SK-N-SH treated with all-trans-retinoic acid at 6 μM for 48 hours (cell line): ENCODE measurements at regions not wholly inside any gene's neighbourhood (a gene's known extent, or its start where the extent isn't known, plus 50 kb on each side); places are given as distances from the start of the nearest gene placed in this dataset.

Experiments
- ATAC-seq: fragments of 200-7000 bp; cut with Tn5 transposase; 3 replicates; pipeline ENCODE4 v1.9.1; 2020; ENCODE audit warnings: mild to moderate bottlenecking, moderate library complexity
- ARNTL ChIP-seq: fragments of 450-650 bp; formaldehyde crosslinking; IDR thresholded peaks from 2 replicates; pipeline ENCODE4 v1.5.0; 2020; ENCODE audit warnings: low read depth, mild to moderate bottlenecking, moderate library complexity, borderline replicate concordance
- BACH2 ChIP-seq: fragments of 250-450 bp; sonication (Bioruptor Pico); IDR thresholded peaks from 2 replicates; pipeline ENCODE4 v1.9.0; 2021; ENCODE audit warnings: mild to moderate bottlenecking, borderline replicate concordance
- CSDC2 ChIP-seq: fragments of 250-450 bp; sonication (Bioruptor Pico); IDR thresholded peaks from 2 replicates; pipeline ENCODE4 v1.5.0; 2020; ENCODE audit warnings: mild to moderate bottlenecking, moderate library complexity
- ESRRG ChIP-seq: fragments of 250-450 bp; sonication (Bioruptor Pico); IDR thresholded peaks from 2 replicates; pipeline ENCODE4 v1.6.1; 2021; ENCODE audit warnings: mild to moderate bottlenecking
- GLIS3 ChIP-seq: fragments of 250-450 bp; sonication (Bioruptor Pico); IDR thresholded peaks from 2 replicates; pipeline ENCODE4 v1.5.0; 2020; ENCODE audit warnings: mild to moderate bottlenecking, moderate library complexity
- ISL1 ChIP-seq: fragments of 250-450 bp; sonication (Bioruptor Pico); IDR thresholded peaks from 2 replicates; pipeline ENCODE4 v2.1.2; 2022; ENCODE audit warnings: mild to moderate bottlenecking, moderate library complexity
- OSR1 ChIP-seq: fragments of 250-450 bp; sonication (Bioruptor Pico); IDR thresholded peaks from 2 replicates; pipeline ENCODE4 v1.8.0; 2022; ENCODE audit warnings: moderate library complexity, mild to moderate bottlenecking, inconsistent platforms
- RARB ChIP-seq: fragments of 250-450 bp; sonication (Bioruptor Pico); IDR thresholded peaks from 2 replicates; pipeline ENCODE4 v1.8.0; 2021; ENCODE audit warnings: mild to moderate bottlenecking, moderate library complexity
- SNAI2 ChIP-seq: fragments of 250-450 bp; sonication (Bioruptor Pico); IDR thresholded peaks from 2 replicates; pipeline ENCODE4 v1.5.0; 2020; ENCODE audit warnings: mild to moderate bottlenecking, moderate library complexity
- TCF4 ChIP-seq: fragments of 250-450 bp; sonication (Bioruptor Pico); IDR thresholded peaks from 2 replicates; pipeline ENCODE4 v1.8.0; 2021; ENCODE audit warnings: mild to moderate bottlenecking, moderate library complexity, borderline replicate concordance
- TOX ChIP-seq: fragments of 250-450 bp; sonication (Bioruptor Pico); IDR thresholded peaks from 2 replicates; pipeline ENCODE4 v1.8.0; 2021; ENCODE audit warnings: mild to moderate bottlenecking, moderate library complexity, borderline replicate concordance
- ZC3H10 ChIP-seq: fragments of 250-450 bp; sonication (Bioruptor Pico); IDR thresholded peaks from 2 replicates; pipeline ENCODE4 v1.5.1; 2021; ENCODE audit warnings: mild to moderate bottlenecking, moderate library complexity
- ZFP3 ChIP-seq: fragments of 250-450 bp; sonication (Bioruptor Pico); IDR thresholded peaks from 2 replicates; pipeline ENCODE4 v1.5.0; 2020; ENCODE audit warnings: mild to moderate bottlenecking, moderate library complexity
- ZNF565 ChIP-seq: fragments of 450-650 bp; formaldehyde crosslinking; conservative IDR thresholded peaks from 2 replicates; pipeline ENCODE4 v1.5.0; 2020; ENCODE audit warnings: low read depth, mild to moderate bottlenecking, moderate library complexity
- ZNF70 ChIP-seq: fragments of 450-650 bp; formaldehyde crosslinking; IDR thresholded peaks from 2 replicates; pipeline ENCODE4 v1.5.0; 2020; ENCODE audit warnings: mild to moderate bottlenecking, moderate library complexity
- ZNF8 ChIP-seq: fragments of 450-650 bp; formaldehyde crosslinking; IDR thresholded peaks from 2 replicates; pipeline ENCODE4 v1.5.0; 2020; ENCODE audit warnings: mild to moderate bottlenecking, moderate library complexity
- TF ChIP-seq, protein P1 (sequence below): fragments of 250-450 bp; sonication (Bioruptor Pico); IDR thresholded peaks from 2 replicates; pipeline ENCODE4 v1.5.0; 2020; ENCODE audit warnings: mild to moderate bottlenecking, moderate library complexity
- TF ChIP-seq, protein P2 (sequence below): fragments of 250-450 bp; sonication (Bioruptor Pico); IDR thresholded peaks from 2 replicates; pipeline ENCODE4 v1.8.0; 2020; ENCODE audit warnings: mild to moderate bottlenecking, moderate library complexity, borderline replicate concordance
- TF ChIP-seq, protein P3 (sequence below): fragments of 250-450 bp; sonication (Bioruptor Pico); IDR thresholded peaks from 2 replicates; pipeline ENCODE4 v1.5.1; 2020; ENCODE audit warnings: low read depth, mild to moderate bottlenecking, moderate library complexity
- TF ChIP-seq, protein P4 (sequence below): fragments of 250-450 bp; sonication (Bioruptor Pico); IDR thresholded peaks from 2 replicates; pipeline ENCODE4 v1.8.0; 2021; ENCODE audit warnings: low read depth, mild to moderate bottlenecking, moderate library complexity, borderline replicate concordance

DNA sequence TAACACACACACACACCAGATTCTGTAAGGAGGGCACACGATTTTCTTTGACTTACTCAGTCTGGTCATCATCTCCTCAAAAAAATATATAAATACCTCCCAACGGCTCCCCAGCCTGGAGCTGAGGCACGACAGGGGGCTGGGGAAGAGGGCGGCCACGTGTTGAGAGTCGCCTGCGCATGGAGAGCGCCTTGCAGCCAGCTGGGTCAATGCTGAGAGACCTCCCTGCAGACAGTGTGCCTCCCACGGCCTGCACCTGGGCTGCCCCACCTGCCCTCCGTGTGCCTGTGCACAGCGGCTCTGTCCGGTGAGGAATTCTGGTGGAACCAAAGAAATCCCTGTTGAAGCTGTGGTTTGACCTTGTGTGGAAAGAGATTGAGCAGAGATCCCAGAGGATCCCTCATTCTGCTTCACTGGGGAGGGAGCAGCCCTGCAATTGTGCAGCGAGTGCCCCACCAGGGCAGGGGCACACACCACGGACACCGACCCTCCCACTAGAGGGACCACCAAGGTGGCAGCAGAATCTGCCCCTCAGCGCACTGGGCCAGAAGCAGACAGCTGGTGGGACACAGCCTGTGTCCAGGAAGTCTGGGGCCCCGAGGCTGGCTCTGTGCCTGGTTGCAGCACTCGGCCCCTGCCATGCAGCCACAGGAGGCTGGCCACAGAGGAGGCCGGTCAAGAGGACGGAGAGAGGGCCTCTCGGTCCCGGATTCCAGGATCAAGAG, 150.5 kb upstream of the PPP2R2D start (continued):
- TF ChIP-seq, protein P1, sequence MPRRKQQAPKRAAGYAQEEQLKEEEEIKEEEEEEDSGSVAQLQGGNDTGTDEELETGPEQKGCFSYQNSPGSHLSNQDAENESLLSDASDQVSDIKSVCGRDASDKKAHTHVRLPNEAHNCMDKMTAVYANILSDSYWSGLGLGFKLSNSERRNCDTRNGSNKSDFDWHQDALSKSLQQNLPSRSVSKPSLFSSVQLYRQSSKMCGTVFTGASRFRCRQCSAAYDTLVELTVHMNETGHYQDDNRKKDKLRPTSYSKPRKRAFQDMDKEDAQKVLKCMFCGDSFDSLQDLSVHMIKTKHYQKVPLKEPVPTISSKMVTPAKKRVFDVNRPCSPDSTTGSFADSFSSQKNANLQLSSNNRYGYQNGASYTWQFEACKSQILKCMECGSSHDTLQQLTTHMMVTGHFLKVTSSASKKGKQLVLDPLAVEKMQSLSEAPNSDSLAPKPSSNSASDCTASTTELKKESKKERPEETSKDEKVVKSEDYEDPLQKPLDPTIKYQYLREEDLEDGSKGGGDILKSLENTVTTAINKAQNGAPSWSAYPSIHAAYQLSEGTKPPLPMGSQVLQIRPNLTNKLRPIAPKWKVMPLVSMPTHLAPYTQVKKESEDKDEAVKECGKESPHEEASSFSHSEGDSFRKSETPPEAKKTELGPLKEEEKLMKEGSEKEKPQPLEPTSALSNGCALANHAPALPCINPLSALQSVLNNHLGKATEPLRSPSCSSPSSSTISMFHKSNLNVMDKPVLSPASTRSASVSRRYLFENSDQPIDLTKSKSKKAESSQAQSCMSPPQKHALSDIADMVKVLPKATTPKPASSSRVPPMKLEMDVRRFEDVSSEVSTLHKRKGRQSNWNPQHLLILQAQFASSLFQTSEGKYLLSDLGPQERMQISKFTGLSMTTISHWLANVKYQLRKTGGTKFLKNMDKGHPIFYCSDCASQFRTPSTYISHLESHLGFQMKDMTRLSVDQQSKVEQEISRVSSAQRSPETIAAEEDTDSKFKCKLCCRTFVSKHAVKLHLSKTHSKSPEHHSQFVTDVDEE (CRISPR knock-in tag): no peak
- no peak for TF ChIP-seq ZFP3 (CRISPR knock-in tag)
- TF ChIP-seq ZNF70: no peak
- no peak for TF ChIP-seq ZC3H10
- TF ChIP-seq GLIS3: no peak
- no peak for TF ChIP-seq RARB (CRISPR knock-in tag)
- no peak for TF ChIP-seq TCF4
- TF ChIP-seq ZNF8 (CRISPR knock-in tag): no peak
- TF ChIP-seq BACH2 (CRISPR knock-in tag): no peak
- TF ChIP-seq, protein P2, sequence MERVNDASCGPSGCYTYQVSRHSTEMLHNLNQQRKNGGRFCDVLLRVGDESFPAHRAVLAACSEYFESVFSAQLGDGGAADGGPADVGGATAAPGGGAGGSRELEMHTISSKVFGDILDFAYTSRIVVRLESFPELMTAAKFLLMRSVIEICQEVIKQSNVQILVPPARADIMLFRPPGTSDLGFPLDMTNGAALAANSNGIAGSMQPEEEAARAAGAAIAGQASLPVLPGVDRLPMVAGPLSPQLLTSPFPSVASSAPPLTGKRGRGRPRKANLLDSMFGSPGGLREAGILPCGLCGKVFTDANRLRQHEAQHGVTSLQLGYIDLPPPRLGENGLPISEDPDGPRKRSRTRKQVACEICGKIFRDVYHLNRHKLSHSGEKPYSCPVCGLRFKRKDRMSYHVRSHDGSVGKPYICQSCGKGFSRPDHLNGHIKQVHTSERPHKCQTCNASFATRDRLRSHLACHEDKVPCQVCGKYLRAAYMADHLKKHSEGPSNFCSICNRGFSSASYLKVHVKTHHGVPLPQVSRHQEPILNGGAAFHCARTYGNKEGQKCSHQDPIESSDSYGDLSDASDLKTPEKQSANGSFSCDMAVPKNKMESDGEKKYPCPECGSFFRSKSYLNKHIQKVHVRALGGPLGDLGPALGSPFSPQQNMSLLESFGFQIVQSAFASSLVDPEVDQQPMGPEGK (CRISPR knock-in tag): no peak
- TF ChIP-seq CSDC2 (CRISPR knock-in tag): no peak
- no peak for TF ChIP-seq TOX

DNA sequence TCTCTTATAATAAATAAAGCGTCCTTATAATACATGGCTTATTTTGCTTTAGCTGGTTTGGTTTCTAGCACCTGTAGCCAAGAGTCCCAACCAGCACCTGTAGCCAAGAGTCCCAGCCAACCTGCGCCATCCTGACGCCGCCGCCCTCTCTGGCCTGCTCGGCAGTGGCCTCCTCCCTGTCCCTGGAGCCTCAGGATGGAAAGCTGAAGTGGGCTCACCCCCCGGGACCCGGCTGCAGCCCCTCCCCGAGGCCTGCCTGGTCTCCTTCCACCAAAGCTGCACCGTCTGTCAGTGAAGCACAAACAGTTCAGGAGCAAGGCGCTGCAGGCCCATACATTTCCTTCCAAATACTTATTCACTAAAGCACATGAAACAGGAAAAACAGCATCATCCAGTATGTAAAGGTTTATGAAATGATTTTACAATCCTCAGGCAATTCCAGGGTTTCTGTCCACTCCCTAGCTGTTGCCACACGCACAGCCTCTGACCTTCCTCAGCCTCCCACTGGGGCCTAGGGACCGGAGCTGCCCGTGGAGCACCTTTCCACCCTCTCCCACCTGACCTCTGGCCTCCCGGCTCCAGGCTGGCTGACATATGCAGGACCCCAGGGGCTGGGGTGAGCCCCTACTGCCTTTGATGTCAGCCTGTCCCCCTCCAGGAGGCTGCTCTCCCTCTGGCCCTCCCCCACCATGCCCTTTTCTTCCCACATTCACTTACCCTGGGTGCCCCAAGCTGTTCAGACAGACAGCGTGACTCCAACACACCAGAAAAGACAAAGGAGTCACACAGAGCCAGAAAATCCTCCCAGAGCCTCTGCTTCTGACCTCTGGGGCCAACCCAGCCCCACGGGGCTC, 149.6 kb upstream of the PPP2R2D start:
- ATAC-seq: no peak

DNA sequence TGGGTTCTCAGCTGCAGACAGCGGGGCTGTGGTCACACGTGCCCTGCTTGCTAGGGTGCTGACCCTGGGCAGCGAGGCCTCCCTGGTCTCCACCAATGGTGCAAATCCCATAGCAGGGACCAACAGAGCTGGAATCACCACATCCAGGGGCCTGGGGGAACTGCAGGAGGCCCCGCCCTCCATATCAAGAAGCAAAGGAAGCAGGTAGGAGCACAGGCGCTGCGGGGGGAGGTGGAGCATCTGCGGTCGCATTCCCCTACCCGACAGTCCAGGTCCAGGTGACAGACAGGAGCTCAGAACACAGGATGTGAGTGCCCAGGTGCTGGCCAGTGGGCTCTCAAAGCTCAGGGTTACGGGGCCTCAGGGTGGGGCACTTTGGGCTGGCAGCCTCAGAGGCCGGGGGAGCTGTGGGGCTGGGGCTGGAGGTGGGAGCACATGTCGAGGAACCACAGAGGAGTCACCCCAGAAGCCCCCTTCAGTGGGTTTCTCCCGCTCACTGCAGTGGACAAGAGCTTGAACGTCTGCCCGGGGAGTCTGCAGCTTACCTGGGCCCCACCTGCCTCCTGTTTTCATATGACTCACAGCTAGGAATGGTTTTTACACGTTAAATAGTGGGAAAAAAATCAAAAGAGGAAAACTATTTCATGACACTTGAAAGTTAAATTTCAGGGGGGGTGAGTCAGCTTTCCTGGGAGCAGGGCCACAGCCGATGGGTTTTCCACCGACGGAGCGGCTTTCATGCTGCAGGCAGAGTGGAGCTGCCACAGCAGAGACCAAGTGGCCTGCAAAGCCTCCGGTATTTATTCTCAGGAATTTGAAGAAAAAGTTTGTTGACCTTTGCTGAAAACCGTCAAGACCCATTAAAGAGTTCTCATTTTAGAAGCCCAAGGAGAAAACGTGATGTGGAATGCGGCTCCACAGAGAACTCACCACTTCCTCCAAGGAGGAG, 148.7 kb upstream of the PPP2R2D start:
- ATAC-seq: no peak
- TF ChIP-seq TCF4: no peak
- TF ChIP-seq, protein P1 (CRISPR knock-in tag): no peak
- TF ChIP-seq CSDC2 (CRISPR knock-in tag): no peak

More for the DNA sequence above, 149.6 kb upstream of the PPP2R2D start:
- TF ChIP-seq ZNF70 (no peak), SNAI2 (CRISPR knock-in tag) (no peak), BACH2 (CRISPR knock-in tag) (no peak), ZNF8 (CRISPR knock-in tag) (no peak), CSDC2 (CRISPR knock-in tag) (no peak), ZFP3 (CRISPR knock-in tag) (no peak), TCF4 (no peak), GLIS3 (no peak)

DNA sequence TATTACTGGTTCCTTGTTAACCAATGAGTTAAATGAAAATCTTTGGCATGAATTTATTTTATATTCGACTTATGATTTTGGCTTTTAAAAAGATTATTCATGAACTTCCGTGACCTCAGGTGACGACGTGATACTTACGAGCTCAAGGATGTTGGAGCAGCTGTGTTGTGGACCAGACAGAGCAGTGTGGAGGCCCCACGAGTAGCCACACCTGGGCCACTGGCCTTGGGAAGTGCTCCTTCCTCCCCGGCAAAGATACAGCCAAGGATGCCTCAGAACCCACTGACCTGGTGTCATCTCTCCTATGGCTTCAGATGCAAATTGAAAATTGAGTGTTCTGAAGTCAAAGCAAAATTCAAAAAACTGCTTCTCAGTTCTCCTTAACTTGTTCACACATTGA, 147.5 kb upstream of the PPP2R2D start:
- no peak for ATAC-seq
- no peak for TF ChIP-seq ARNTL
- no peak for TF ChIP-seq ZNF8 (CRISPR knock-in tag)
- TF ChIP-seq BACH2 (CRISPR knock-in tag): no peak
- TF ChIP-seq TCF4: no peak
- TF ChIP-seq, protein P3, sequence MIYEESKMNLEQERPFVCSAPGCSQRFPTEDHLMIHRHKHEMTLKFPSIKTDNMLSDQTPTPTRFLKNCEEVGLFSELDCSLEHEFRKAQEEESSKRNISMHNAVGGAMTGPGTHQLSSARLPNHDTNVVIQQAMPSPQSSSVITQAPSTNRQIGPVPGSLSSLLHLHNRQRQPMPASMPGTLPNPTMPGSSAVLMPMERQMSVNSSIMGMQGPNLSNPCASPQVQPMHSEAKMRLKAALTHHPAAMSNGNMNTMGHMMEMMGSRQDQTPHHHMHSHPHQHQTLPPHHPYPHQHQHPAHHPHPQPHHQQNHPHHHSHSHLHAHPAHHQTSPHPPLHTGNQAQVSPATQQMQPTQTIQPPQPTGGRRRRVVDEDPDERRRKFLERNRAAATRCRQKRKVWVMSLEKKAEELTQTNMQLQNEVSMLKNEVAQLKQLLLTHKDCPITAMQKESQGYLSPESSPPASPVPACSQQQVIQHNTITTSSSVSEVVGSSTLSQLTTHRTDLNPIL (CRISPR knock-in tag): no peak
- no peak for TF ChIP-seq ISL1 (CRISPR knock-in tag)
- TF ChIP-seq TOX: no peak
- TF ChIP-seq GLIS3: no peak
- TF ChIP-seq CSDC2 (CRISPR knock-in tag): no peak
- TF ChIP-seq SNAI2 (CRISPR knock-in tag): no peak
- TF ChIP-seq RARB (CRISPR knock-in tag): no peak
- no peak for TF ChIP-seq OSR1 (CRISPR knock-in tag)
- no peak for TF ChIP-seq ESRRG (CRISPR knock-in tag)
- TF ChIP-seq, protein P4, sequence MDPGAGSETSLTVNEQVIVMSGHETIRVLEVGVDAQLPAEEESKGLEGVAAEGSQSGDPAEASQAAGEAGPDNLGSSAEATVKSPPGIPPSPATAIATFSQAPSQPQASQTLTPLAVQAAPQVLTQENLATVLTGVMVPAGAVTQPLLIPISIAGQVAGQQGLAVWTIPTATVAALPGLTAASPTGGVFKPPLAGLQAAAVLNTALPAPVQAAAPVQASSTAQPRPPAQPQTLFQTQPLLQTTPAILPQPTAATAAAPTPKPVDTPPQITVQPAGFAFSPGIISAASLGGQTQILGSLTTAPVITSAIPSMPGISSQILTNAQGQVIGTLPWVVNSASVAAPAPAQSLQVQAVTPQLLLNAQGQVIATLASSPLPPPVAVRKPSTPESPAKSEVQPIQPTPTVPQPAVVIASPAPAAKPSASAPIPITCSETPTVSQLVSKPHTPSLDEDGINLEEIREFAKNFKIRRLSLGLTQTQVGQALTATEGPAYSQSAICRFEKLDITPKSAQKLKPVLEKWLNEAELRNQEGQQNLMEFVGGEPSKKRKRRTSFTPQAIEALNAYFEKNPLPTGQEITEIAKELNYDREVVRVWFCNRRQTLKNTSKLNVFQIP (CRISPR knock-in tag): no peak
- TF ChIP-seq ZNF565 (CRISPR knock-in tag): no peak
- no peak for TF ChIP-seq ZC3H10
